Progenitor cell of endocrine pancreas (in vitro differentiated cells): ENCODE measurements at regions not wholly inside any gene's neighbourhood (a gene's known extent, or its start where the extent isn't known, plus 50 kb on each side); places are given as distances from the start of the nearest gene placed in this dataset.

Experiments used
- DNase-seq: peaks from one replicate; pipeline ENCODE4 v3.0.0; 2021; ENCODE audit warnings: low spot score; ENCODE audit not compliant: unreplicated experiment
- H3K27ac Mint-ChIP-seq: 2 replicates; pipeline ENCODE4 v1.8.0; 2021; ENCODE audit warnings: mild to moderate bottlenecking, moderate library complexity, mixed read lengths
- H3K27me3 Mint-ChIP-seq: 2 replicates; pipeline ENCODE4 v1.8.0; 2021; ENCODE audit warnings: mixed read lengths
- H3K36me3 Mint-ChIP-seq: 2 replicates; pipeline ENCODE4 v1.8.0; 2022; ENCODE audit warnings: mixed read lengths; ENCODE audit not compliant: insufficient read depth
- H3K4me1 Mint-ChIP-seq: 2 replicates; pipeline ENCODE4 v1.8.0; 2021; ENCODE audit warnings: low read depth, mixed read lengths
- H3K4me3 Mint-ChIP-seq: 2 replicates; pipeline ENCODE4 v1.8.0; 2021; ENCODE audit warnings: low read depth, mild to moderate bottlenecking, moderate library complexity, mixed read lengths
- H3K9me3 Mint-ChIP-seq: 2 replicates; pipeline ENCODE4 v1.8.0; 2021; ENCODE audit warnings: low read depth, mixed read lengths
- CTCF ChIP-seq: fragments of 200-600 bp; sonication (generic); IDR thresholded peaks from one replicate; pipeline ENCODE4 v1.5.0; 2021; ENCODE audit warnings: antibody characterized with exemption, mild to moderate bottlenecking; ENCODE audit not compliant: unreplicated experiment

GRCh38 chr17:77693776-77694175, 264.7 kb upstream of the TNRC6C start:
- H3K9me3 Mint-ChIP-seq: no peaks in the 10 kb centered on the region
- no peak for TF ChIP-seq CTCF
- no peak overlapping the region for H3K27ac Mint-ChIP-seq
- no peak for DNase-seq
- H3K27me3 Mint-ChIP-seq: peaks cover 76% of the 10 kb centered on the region
- H3K4me1 Mint-ChIP-seq: peaks cover 4% of the 10 kb centered on the region
- H3K4me3 Mint-ChIP-seq: no peak overlapping the region
- H3K36me3 Mint-ChIP-seq: no peaks in the 10 kb centered on the region

GRCh38 chr17:77694391-77695363, 263.8 kb upstream of the TNRC6C start:
- H3K27ac Mint-ChIP-seq: no peak overlapping the region
- no peaks in the 10 kb centered on the region for H3K9me3 Mint-ChIP-seq
- peaks cover 4% of the 10 kb centered on the region for H3K4me1 Mint-ChIP-seq
- no peak for TF ChIP-seq CTCF
- H3K36me3 Mint-ChIP-seq: no peaks in the 10 kb centered on the region
- H3K27me3 Mint-ChIP-seq: peaks cover 78% of the 10 kb centered on the region
- no peak overlapping the region for H3K4me3 Mint-ChIP-seq
- DNase-seq: no peak

- peaks cover 78% of the 10 kb centered on the region for H3K27me3 Mint-ChIP-seq
- TF ChIP-seq CTCF: no peak
- H3K4me1 Mint-ChIP-seq: peaks cover 4% of the 10 kb centered on the region
- no peaks in the 10 kb centered on the region for H3K9me3 Mint-ChIP-seq
- no peak overlapping the region for H3K27ac Mint-ChIP-seq
- no peaks in the 10 kb centered on the region for H3K36me3 Mint-ChIP-seq
- no peak for DNase-seq
- no peak overlapping the region for H3K4me3 Mint-ChIP-seq
These were observed 263.1 kb upstream of the TNRC6C start for GRCh38 chr17:77695386-77695785.

- Mint-ChIP-seq H3K4me3 (peak overlapping the region; percentile 34), H3K4me1 (peaks cover 4% of the 10 kb centered on the region), H3K27me3 (peaks cover 78% of the 10 kb centered on the region)
These were observed 262.3 kb upstream of the TNRC6C start for GRCh38 chr17:77696151-77696720.

More at GRCh38 chr17:77696151-77696720, 262.3 kb upstream of the TNRC6C start:
- DNase-seq: no peak
- H3K27ac Mint-ChIP-seq: peak overlapping the region; percentile 39
- TF ChIP-seq CTCF: no peak
- H3K36me3 Mint-ChIP-seq: no peaks in the 10 kb centered on the region
- H3K9me3 Mint-ChIP-seq: no peaks in the 10 kb centered on the region
